HG02588 (cell line): ENCODE measurements at regions not wholly inside any gene's neighbourhood (a gene's known extent, or its start where the extent isn't known, plus 50 kb on each side); places are given as distances from the start of the nearest gene placed in this dataset.
"Not testable (repeated sequence)": the region's sequence is repeated elsewhere in the genome, so short reads cannot be mapped to it uniquely, and the experiment has no call there.

ENCODE experiments used
- ATAC-seq: cut with Tn5 transposase; IDR thresholded peaks from one replicate; pipeline ENCODE4 v1.9.1; 2021; ENCODE audit warnings: mild to moderate bottlenecking, moderate library complexity; ENCODE audit not compliant: unreplicated experiment

- ATAC-seq = peak; percentile 56
Measured at GRCh38 chr5:114957384-114957783, 212.3 kb downstream of the TRIM36 start.

GRCh38 chr5:114953565-114953964 is 216.1 kb downstream of the TRIM36 start:
- no peak for ATAC-seq

- no peak for ATAC-seq
Measured at GRCh38 chr5:114952876-114953275, 216.8 kb downstream of the TRIM36 start.

- ATAC-seq = no peak
Measured at GRCh38 chr5:114949756-114950155, 220.0 kb downstream of the TRIM36 start.

GRCh38 chr5:114948986-114949621 is 220.6 kb downstream of the TRIM36 start:
- no peak for ATAC-seq

GRCh38 chr5:114948363-114948762 is 221.3 kb downstream of the TRIM36 start:
- no peak for ATAC-seq

- no peak for ATAC-seq
Measured at GRCh38 chr5:114940709-114941108, 229.0 kb downstream of the TRIM36 start.

GRCh38 chr5:114935490-114935889 is 234.2 kb downstream of the TRIM36 start:
- no peak for ATAC-seq

GRCh38 chr5:114928644-114929462 is 240.9 kb downstream of the TRIM36 start:
- ATAC-seq = no peak

GRCh38 chr5:114924769-114925168 is 244.9 kb downstream of the TRIM36 start:
- ATAC-seq = no peak

- ATAC-seq = no peak
Measured at GRCh38 chr5:114912189-114912920, 257.4 kb downstream of the TRIM36 start.

GRCh38 chr5:114910727-114911126 is 259.0 kb downstream of the TRIM36 start:
- no peak for ATAC-seq

GRCh38 chr5:114909424-114909823 is 260.3 kb downstream of the TRIM36 start:
- ATAC-seq = no peak

- no peak for ATAC-seq
Measured at GRCh38 chr5:114903767-114904166, 265.9 kb downstream of the TRIM36 start.

- no peak for ATAC-seq
Measured at GRCh38 chr5:114898602-114899001, 271.1 kb downstream of the TRIM36 start.

- no peak for ATAC-seq
Measured at GRCh38 chr5:114883675-114884074, 286.0 kb downstream of the TRIM36 start.

- ATAC-seq = no peak
Measured at GRCh38 chr5:114859438-114859735, 310.3 kb downstream of the TRIM36 start.

GRCh38 chr5:114858665-114859437 is 310.9 kb downstream of the TRIM36 start:
- no peak for ATAC-seq

- ATAC-seq = no peak
Measured at GRCh38 chr5:114857941-114858551, 311.7 kb downstream of the TRIM36 start.

GRCh38 chr5:114844711-114845110 is 325.0 kb downstream of the TRIM36 start:
- not testable (repeated sequence) for ATAC-seq

- ATAC-seq = no peak
Measured at GRCh38 chr5:114839360-114839759, 330.3 kb downstream of the TRIM36 start.
